Rectal smooth muscle tissue (tissue), 1 donor: ENCODE measurements at regions not wholly inside any gene's neighbourhood (a gene's known extent, or its start where the extent isn't known, plus 50 kb on each side); places are given as distances from the start of the nearest gene placed in this dataset.
A peak's percentile ranks its signal among the peaks of the same experiment; 100 is the strongest.

ENCODE experiments used
- H3K27ac ChIP-seq: one replicate; pipeline ENCODE4 v1.7.0; 2013; ENCODE audit warnings: low read depth, low read length, inconsistent platforms
- H3K27me3 ChIP-seq: one replicate; pipeline ENCODE4 v1.7.0; 2013; ENCODE audit warnings: low read length; ENCODE audit not compliant: control insufficient read depth, insufficient read depth
- H3K36me3 ChIP-seq: one replicate; pipeline ENCODE4 v1.7.0; 2013; ENCODE audit warnings: low read length; ENCODE audit not compliant: control insufficient read depth, insufficient read depth
- H3K4me1 ChIP-seq: one replicate; pipeline ENCODE4 v1.7.0; 2013; ENCODE audit warnings: low read length; ENCODE audit not compliant: control insufficient read depth, insufficient read depth
- H3K4me3 ChIP-seq: one replicate; pipeline ENCODE4 v1.7.0; 2013; ENCODE audit warnings: low read length
- H3K9ac ChIP-seq: one replicate; pipeline ENCODE4 v1.7.0; 2013; ENCODE audit warnings: low read length

DNA sequence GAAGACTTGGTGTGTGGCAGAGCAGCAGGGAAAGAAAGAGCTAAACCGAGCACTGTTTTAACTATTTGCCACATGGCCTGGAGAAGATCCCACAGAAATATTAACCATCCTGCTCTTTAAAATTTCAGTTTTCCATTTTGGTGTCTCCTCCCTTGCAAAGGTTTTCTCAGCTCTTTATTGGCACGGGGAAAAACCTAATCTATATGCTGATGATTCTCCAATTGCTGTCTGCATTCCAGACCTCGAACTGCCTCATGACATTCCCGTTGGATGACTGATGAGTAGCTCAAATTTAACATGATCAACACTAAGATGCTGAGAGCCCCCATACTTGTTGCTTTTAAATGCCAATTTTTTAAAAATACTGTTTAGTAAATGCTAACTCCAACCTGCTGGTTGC, 115.0 kb downstream of the EMP1 start:
- no peaks in the 10 kb centered on the region for H3K36me3 ChIP-seq
- no peak overlapping the region for H3K4me3 ChIP-seq
- no peak overlapping the region for H3K9ac ChIP-seq
- H3K27ac ChIP-seq: no peak overlapping the region
- H3K4me1 ChIP-seq: no peaks in the 10 kb centered on the region
- H3K27me3 ChIP-seq: no peaks in the 10 kb centered on the region

DNA sequence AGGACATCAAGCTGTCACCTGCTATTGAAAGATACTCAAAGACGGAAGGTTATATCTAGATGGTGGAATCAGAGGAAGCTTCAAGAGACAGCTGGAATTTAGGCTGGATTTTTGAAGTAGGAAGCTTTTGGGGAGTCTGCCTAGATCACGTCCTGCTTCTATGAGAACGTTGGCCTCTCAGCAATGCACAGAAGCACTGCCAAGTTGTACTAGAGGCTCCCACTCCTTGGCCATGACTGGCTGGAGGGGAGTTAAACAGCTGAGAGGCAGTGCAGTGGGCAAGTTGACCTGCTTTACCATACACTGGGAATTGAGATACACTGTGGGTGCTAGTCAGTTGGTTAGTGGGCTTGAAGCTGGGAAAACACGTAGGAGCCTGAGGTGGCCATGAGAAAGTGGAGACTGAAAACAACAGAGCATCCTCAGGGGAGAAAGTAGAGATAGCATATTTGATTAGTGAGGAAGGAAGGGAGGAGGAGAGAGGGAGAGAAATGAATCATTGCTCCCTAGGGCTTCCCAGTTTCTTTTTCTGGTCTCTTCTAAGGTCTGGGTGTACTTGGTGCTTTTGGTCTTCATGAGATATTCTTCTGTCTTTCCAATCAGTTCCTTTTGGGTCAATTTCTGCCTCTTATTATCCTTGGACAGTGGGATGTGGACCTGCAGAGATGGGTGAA, 110.8 kb downstream of the EMP1 start:
- H3K27ac ChIP-seq: no peak overlapping the region
- no peaks in the 10 kb centered on the region for H3K4me1 ChIP-seq
- H3K9ac ChIP-seq: no peak overlapping the region
- no peaks in the 10 kb centered on the region for H3K36me3 ChIP-seq
- H3K27me3 ChIP-seq: no peaks in the 10 kb centered on the region
- H3K4me3 ChIP-seq: no peak overlapping the region

DNA sequence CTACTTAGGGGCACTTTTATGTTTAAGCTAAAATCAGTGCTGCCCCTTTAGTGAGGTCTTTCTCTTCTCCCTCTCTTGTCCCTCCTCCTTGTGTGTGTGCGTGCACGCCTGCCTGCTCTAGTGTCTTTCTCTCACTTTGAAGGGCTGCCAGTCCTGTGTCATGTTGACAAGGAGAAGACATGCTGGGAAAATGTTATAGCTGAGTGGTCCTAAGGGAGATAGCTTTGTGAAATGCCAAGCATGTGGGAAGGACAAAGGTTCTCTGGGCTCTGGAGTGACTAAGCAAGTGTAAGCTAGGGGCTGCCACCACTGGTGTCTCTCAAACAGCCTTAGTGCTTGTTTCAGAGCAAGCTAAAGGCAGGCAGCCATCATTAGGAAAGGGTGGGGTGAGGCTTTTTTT, 108.4 kb downstream of the EMP1 start:
- Histone ChIP-seq H3K9ac (no peak overlapping the region), H3K36me3 (no peaks in the 10 kb centered on the region), H3K27me3 (no peaks in the 10 kb centered on the region), H3K4me3 (no peak overlapping the region), H3K27ac (no peak overlapping the region), H3K4me1 (no peaks in the 10 kb centered on the region)

DNA sequence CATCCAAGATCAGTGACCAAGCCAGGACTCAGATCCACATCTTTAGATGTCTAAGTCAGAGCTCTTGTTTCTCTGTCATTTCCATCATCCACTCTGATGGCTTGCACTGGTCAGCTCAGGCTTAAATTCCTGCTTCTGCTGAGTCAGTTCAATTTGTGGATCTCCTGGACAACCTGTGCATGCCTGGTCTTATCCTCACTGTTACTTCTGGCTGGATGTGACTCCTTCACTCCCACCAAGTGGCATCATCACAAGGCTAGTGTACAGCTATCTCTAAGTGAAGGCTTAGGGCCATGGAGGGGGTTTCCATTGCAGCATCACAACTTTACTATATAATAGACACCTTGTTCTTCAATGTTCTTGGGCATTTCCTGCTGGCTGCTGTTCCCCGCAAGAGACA, 102.9 kb downstream of the EMP1 start:
- H3K9ac ChIP-seq: no peak overlapping the region
- H3K4me3 ChIP-seq: no peak overlapping the region
- H3K4me1 ChIP-seq: no peaks in the 10 kb centered on the region
- no peak overlapping the region for H3K27ac ChIP-seq
- no peaks in the 10 kb centered on the region for H3K36me3 ChIP-seq
- no peaks in the 10 kb centered on the region for H3K27me3 ChIP-seq

DNA sequence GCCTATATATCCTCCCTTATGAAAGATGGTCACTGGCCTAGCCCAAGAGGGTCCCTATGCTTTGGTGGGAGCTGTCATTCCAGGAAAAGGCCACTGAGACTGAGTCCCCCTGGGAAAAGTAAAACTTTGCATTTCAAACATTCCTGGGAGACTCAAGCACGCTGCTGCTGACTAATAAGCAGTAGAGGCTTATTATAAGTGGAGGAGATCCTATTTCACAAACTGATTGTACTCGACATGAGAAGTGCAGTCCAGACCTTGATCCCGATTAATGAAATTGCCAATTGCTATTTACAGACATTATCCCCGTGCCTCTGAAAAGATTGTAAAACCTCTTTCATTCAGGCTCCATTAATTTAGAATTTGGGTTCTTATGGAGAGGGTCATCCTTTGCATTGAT, 96.6 kb downstream of the EMP1 start:
- no peaks in the 10 kb centered on the region for H3K27me3 ChIP-seq
- no peak overlapping the region for H3K4me3 ChIP-seq
- no peaks in the 10 kb centered on the region for H3K36me3 ChIP-seq
- no peaks in the 10 kb centered on the region for H3K4me1 ChIP-seq
- H3K27ac ChIP-seq: no peak overlapping the region
- H3K9ac ChIP-seq: no peak overlapping the region

DNA sequence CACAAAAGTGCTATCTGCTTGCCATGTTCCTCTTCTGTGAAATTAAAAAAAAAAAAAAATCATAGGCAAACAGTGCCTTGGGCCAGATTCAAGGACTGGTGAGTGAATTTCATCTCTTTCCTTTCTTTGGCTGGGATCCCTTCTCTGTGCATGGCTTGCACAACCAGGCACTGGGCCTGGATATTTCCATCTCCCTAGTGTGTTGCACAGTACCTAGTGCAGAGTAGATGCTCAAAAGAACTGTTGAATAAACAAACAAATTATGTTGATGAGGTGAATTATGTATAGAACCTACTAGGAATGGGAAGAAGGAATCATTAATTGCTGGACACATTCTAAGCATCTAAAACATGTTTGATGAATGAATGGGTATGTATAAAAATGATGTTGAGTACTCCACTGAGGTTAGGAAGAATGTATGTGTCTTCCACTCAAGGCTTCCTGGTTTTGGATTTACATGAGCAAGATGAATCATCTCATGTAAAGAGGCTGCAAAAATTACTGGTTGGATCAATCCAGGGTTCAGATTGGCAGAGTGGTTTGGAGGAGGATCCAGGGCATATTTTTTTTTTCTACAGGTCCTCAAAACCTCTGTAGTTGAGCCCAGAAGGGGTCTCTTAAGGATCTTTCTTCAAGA, 93.2 kb downstream of the EMP1 start:
- Histone ChIP-seq H3K27ac (no peak overlapping the region), H3K4me3 (no peak overlapping the region), H3K9ac (no peak overlapping the region), H3K27me3 (no peaks in the 10 kb centered on the region), H3K36me3 (no peaks in the 10 kb centered on the region), H3K4me1 (no peaks in the 10 kb centered on the region)

DNA sequence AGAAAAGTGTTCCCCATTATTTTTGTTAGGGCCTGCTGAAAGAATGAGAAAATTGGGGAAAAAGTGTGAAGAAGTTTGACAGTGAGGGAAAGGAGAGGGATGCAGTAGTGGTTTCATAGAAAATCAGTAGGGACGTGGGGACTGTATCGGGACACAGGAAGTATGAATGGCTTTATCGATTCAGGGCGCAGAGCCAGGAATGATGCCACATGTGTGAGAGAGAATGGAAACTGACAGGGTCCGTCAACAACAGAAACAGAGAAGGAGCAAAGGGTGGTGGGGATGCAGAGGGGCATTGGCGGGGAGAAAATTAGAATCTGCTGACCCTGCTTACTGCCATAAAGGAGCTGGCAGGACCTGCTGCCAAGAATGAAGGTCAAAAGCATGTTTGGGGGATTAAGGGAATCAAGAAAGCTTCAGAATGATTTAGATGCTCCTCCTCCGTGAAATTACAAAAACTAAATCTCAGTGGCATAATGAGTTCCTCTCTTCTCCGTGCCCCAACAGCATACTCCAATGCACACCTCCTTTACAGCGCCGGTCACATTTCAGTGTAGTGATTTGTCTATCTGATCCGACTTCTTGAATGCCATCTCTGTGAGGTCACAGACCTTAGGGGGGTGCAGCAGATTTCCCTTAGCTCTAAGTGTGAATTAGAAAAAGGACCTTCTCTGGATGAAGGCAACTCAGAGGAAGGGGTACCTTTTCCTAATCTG, 92.6 kb downstream of the EMP1 start:
- no peak overlapping the region for H3K27ac ChIP-seq
- no peaks in the 10 kb centered on the region for H3K27me3 ChIP-seq
- H3K36me3 ChIP-seq: no peaks in the 10 kb centered on the region
- H3K4me1 ChIP-seq: no peaks in the 10 kb centered on the region
- H3K9ac ChIP-seq: no peak overlapping the region
- no peak overlapping the region for H3K4me3 ChIP-seq

DNA sequence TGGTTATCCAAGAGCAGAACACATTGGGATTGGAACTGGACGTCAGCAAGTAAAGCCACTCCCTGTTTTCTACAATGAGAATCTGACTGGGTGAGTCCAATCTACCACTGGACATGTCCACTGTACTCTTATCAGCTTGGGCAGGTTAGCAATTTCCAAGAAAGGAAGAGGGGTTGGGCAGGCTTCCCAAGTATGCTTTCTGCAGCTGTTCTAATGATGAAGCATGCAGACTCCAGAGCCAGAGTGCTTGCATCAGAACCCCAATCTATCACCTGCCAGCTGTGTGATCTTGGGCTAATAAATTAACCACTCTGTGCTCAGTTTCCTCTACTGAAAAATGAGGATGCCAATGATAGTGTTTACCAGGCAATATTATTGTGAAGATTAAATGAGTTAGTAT, 92.0 kb downstream of the EMP1 start:
- H3K36me3 ChIP-seq: no peaks in the 10 kb centered on the region
- H3K4me1 ChIP-seq: no peaks in the 10 kb centered on the region
- H3K27ac ChIP-seq: no peak overlapping the region
- no peaks in the 10 kb centered on the region for H3K27me3 ChIP-seq
- H3K9ac ChIP-seq: no peak overlapping the region
- H3K4me3 ChIP-seq: no peak overlapping the region

DNA sequence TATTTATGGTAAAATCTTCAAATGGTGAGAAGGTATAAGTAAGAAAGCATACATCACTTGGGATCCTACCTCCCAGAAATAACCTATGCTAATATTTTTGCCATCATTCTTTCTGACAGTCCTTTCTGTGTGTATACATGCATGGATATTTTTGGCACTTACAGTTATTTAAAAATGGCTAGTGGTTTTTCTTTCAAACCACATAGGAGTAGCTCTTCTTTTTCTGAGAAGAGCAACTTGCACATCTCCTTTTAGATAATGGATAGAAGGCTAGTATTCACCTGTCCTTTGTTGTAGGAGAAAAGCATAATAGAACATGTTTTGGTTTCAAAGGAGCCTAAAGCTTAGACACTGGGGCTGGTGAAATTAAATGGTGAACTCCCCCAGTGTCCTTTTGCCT, 87.3 kb downstream of the EMP1 start:
- Histone ChIP-seq H3K4me1 (no peaks in the 10 kb centered on the region), H3K4me3 (no peak overlapping the region), H3K27ac (no peak overlapping the region), H3K27me3 (no peaks in the 10 kb centered on the region), H3K36me3 (no peaks in the 10 kb centered on the region), H3K9ac (no peak overlapping the region)

DNA sequence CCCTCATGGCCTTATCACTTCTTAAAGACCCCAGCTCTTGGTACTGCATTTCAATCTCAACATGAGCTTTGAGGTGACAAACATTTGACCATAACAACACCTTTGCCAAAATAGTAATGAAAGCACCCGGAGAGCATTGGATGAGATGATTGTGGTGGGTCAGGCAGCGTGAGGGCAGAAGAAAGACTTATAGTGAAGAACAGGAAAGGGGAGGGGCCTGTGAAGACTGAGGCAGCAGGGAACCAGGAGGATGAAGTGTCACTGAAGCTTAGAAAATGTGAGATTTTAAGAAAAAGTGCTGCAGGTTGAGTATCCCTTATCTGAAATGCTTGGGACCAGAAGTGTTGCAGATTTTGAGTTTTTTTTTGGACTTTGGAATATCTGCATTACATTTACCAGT, 86.3 kb downstream of the EMP1 start:
- H3K9ac ChIP-seq: no peak overlapping the region
- H3K4me3 ChIP-seq: no peak overlapping the region
- H3K27me3 ChIP-seq: no peaks in the 10 kb centered on the region
- H3K27ac ChIP-seq: no peak overlapping the region
- H3K36me3 ChIP-seq: no peaks in the 10 kb centered on the region
- no peaks in the 10 kb centered on the region for H3K4me1 ChIP-seq

DNA sequence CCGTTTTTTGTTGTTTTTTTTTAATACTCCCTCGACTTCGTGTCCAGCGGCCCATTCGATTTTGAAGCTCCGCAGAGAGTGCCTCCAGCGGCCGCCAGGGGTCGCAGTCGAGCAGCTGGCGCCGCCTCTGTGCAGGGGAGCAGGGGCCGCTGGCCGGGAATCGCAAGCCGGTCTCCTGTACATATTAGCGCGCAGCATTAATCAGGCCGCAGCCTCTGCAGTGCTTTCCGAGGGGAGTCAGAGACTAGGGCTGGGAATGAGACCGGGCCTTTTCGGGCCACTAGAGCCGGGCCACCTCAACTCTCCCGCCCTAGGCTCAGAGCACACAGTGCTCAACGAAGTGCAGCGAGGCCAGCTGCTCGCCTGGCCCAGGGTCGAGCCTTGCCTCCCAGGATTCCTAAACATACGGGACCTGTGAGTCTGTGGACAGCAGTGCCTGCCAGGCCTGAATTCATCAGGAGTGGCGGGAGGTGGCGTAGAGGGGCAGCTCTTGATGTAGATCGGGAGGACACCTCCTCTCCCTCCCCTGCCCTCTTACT, 81.8 kb downstream of the EMP1 start:
- Histone ChIP-seq H3K36me3 (no peaks in the 10 kb centered on the region), H3K9ac (no peak overlapping the region), H3K27me3 (peaks cover 2% of the 10 kb centered on the region), H3K27ac (no peak overlapping the region), H3K4me3 (peak overlapping the region; percentile 30), H3K4me1 (no peaks in the 10 kb centered on the region)

DNA sequence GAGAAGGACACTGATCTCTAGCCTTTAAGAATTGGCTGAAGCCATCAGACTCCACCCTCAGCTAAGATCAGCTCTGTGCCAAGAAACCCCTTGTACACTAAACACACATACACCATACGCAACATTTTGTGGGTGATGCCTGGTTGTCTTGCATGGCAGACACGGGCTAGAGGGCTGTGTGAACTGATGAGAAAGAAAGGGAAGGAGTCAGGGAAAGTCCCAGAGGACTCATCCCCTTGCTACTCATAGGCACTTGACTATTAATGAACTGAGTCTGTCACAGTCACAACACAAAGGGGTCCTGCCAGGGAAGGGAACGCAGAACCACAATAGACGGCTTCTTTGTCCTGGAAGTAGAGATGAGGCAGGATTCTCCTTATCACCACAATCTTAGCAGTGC, 80.8 kb downstream of the EMP1 start:
- Histone ChIP-seq H3K27me3 (peaks cover 2% of the 10 kb centered on the region), H3K9ac (no peak overlapping the region), H3K4me1 (no peaks in the 10 kb centered on the region), H3K36me3 (no peaks in the 10 kb centered on the region), H3K27ac (no peak overlapping the region), H3K4me3 (no peak overlapping the region)
